Aorta (tissue), 5 donors: ENCODE measurements at regions not wholly inside any gene's neighbourhood (a gene's known extent, or its start where the extent isn't known, plus 50 kb on each side); places are given as distances from the start of the nearest gene placed in this dataset.

Source experiments
- ATAC-seq: fragments of 200-7000 bp; cut with Tn5 transposase; one replicate; pipeline ENCODE4 v1.9.1; 2022; ENCODE audit warnings: moderate library complexity; ENCODE audit not compliant: low FRiP score
- DNase-seq, 2 donors: peaks; one replicate each; pipeline ENCODE4 v3.0.0-alpha.2; 2020
- H3K27ac ChIP-seq, 2 donors: one replicate each; pipeline ENCODE4 v1.5.1; 2013; ENCODE audit warnings: low read length in 2 of 2, mild to moderate bottlenecking in 2 of 2, moderate library complexity in 2 of 2, control low read depth in 1 of 2, inconsistent platforms in 1 of 2, low read depth in 1 of 2
- H3K27me3 ChIP-seq, 2 donors: one replicate each; pipeline ENCODE4 v1.6.1; 2013; ENCODE audit warnings: control low read depth in 1 of 2, low read length in 1 of 2, mild to moderate bottlenecking in 1 of 2, moderate library complexity in 1 of 2; ENCODE audit not compliant: insufficient read depth in 2 of 2, control insufficient read depth in 1 of 2
- H3K36me3 ChIP-seq, 2 donors: one replicate each; pipeline ENCODE4 v1.6.1; 2013; ENCODE audit warnings: control low read depth in 1 of 2, low read length in 1 of 2, mild to moderate bottlenecking in 1 of 2; ENCODE audit not compliant: insufficient read depth in 2 of 2, control insufficient read depth in 1 of 2
- H3K4me1 ChIP-seq, 2 donors: one replicate each; pipeline ENCODE4 v1.6.1; 2013; ENCODE audit warnings: low read length in 2 of 2, control low read depth in 1 of 2, mild to moderate bottlenecking in 1 of 2, moderate library complexity in 1 of 2; ENCODE audit not compliant: insufficient read depth in 2 of 2, control insufficient read depth in 1 of 2
- H3K4me3 ChIP-seq, 2 donors: one replicate each; pipeline ENCODE4 v1.5.1; 2013; ENCODE audit warnings: low read length in 2 of 2, control low read depth in 1 of 2, mild to moderate bottlenecking in 1 of 2
- H3K9me3 ChIP-seq: one replicate; pipeline ENCODE4 v1.6.1; 2013; ENCODE audit warnings: mild to moderate bottlenecking, low read length; ENCODE audit not compliant: control insufficient read depth
- WGBS, 2 donors: extraction: QIAGEN DNeasy Blood & Tissue Kit; methylation state at CpG; one replicate each; pipeline ENCODE4 v1.1.7; 2013; 5-methylcytosine and 5-hydroxymethylcytosine counted together
- intact Hi-C, 2 donors: fragments of 100-400 bp; cut with DNase I; formaldehyde crosslinking; loops; one replicate each; pipeline versions ENCODE4 v1.14.2 to v1.15.0; 2022
- donor health status: healthy with polysubstance abuse.
- donor health status: Bipolar disorder and iron deficiency.
- donor health status: DM: no; HTN: no; CAD: no.
- donor health status: DM: no; HTN: no; CAD: no.
- donor health status: DM: yes; HTN: yes; CAD: no.

DNA sequence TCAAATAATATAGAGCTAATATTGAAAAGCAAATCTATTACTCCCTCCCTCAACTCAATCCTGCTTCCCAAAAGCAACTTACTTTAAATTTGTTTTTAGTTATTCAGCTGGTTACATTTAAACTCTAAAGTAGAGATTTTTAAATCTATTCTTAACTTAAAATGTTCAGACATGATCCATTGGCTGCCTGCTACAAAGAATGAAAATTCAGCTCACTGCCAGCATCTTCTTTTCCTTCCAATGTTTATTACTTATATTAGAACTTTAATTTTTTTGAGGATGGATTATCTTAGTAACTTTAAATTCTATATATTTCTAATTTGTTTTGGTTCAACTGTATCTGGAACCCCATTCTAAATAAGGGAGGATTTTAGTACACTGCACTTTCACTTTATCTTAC is 163.2 kb downstream of the TMEM167A start:
- intact Hi-C loops, result no loop called here
- no peak for ATAC-seq
- H3K4me3 ChIP-seq, result no peak overlapping the region

GRCh38 chr5:82912462-82912861 is 164.7 kb downstream of the TMEM167A start:
- Histone ChIP-seq H3K36me3 (no peaks in the 10 kb centered on the region), H3K27ac (no peak overlapping the region), H3K9me3 (peaks cover 5% of the 10 kb centered on the region), H3K4me3 (no peak overlapping the region), H3K4me1 (no peaks in the 10 kb centered on the region), H3K27me3 (no peaks in the 10 kb centered on the region)
- whole genome bisulfite sequencing, 2 donors, result 94 to 98% methylated on average over 5 of the region's 5 CpGs
- intact Hi-C loops, result no loop called here
- DNase-seq (no peak), ATAC-seq (no peak)

More for the DNA sequence above, 163.2 kb downstream of the TMEM167A start:
- DNase-seq, result no peak
- H3K36me3 ChIP-seq, result no peaks in the 10 kb centered on the region
- no peaks in the 10 kb centered on the region for H3K27me3 ChIP-seq
- no peaks in the 10 kb centered on the region for H3K4me1 ChIP-seq
- H3K9me3 ChIP-seq, result peaks cover 5% of the 10 kb centered on the region
- no peak overlapping the region for H3K27ac ChIP-seq

- Histone ChIP-seq H3K4me1 (no peaks in the 10 kb centered on the region), H3K27ac (no peak overlapping the region), H3K9me3 (peaks cover 3% of the 10 kb centered on the region), H3K27me3 (no peaks in the 10 kb centered on the region), H3K36me3 (no peaks in the 10 kb centered on the region), H3K4me3 (no peak overlapping the region)
- intact Hi-C loops, result no loop called here
- ATAC-seq (no peak), DNase-seq (no peak)
- WGBS, 2 donors, result 80 to 90% methylated on average over 2 of the region's 2 CpGs
Observed at GRCh38 chr5:82911910-82912309, 165.3 kb downstream of the TMEM167A start.

- H3K27ac ChIP-seq, result no peak overlapping the region
- H3K4me1 ChIP-seq, result no peaks in the 10 kb centered on the region
- no peak for DNase-seq
- H3K36me3 ChIP-seq, result no peaks in the 10 kb centered on the region
- intact Hi-C loops, result no loop called here
- ATAC-seq, result no peak
- H3K4me3 ChIP-seq, result no peak overlapping the region
- H3K27me3 ChIP-seq, result no peaks in the 10 kb centered on the region
- H3K9me3 ChIP-seq, result no peaks in the 10 kb centered on the region
Observed at GRCh38 chr5:82910905-82911304, 166.3 kb downstream of the TMEM167A start.

DNA sequence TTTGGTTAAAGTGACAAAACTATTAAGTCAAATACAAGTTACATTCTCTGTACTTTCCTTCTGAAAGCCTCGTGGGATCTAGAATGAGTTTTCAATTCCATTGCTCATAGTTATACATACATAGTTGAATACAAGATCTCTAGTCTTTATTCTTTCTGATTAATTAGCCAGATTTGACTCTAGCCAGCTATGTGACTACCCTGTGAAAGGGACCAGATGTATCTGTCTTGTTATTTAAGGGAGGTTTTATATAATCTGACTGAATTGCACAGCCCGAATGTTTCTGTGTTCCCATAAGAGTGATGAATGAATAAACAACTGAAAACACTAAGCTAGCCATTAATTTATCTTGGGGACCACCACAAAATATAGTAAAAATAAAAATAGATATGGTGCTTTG is 166.7 kb downstream of the TMEM167A start:
- WGBS, 2 donors, result 42 to 50% methylated on average over 2 of the region's 2 CpGs
- intact Hi-C loops, result no loop called here
- no peak overlapping the region for H3K27ac ChIP-seq
- DNase-seq (no peak), ATAC-seq (no peak)
- no peak overlapping the region for H3K4me3 ChIP-seq
- H3K36me3 ChIP-seq, result no peaks in the 10 kb centered on the region
- no peaks in the 10 kb centered on the region for H3K9me3 ChIP-seq
- no peaks in the 10 kb centered on the region for H3K4me1 ChIP-seq
- H3K27me3 ChIP-seq, result no peaks in the 10 kb centered on the region

DNA sequence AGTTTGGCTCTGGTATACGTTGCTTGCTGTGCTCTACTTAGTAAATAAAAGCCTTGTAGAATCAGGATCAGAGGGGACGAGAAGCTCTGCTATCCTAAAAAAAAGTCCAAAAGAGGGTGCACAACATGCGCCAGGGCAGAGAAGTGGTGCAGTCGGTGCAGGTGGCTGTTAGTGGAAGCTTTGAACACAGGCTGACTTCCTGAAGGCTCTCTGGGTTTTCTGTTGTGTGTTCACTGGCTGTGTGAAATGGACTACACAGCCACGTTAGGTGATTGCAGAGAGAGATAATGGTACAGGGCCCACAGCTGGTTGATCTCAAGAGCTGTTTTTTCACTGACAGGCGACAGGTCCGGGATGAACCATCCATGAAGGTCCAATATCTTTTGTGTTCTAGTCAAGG is 167.4 kb downstream of the TMEM167A start:
- DNase-seq (no peak), ATAC-seq (no peak)
- Histone ChIP-seq H3K36me3 (no peaks in the 10 kb centered on the region), H3K4me1 (no peaks in the 10 kb centered on the region), H3K9me3 (no peaks in the 10 kb centered on the region), H3K27me3 (no peaks in the 10 kb centered on the region), H3K27ac (no peak overlapping the region), H3K4me3 (no peak overlapping the region)
- intact Hi-C loops, result no loop called here
- 84 to 85% methylated on average over 7 of the region's 7 CpGs for WGBS, 2 donors

DNA sequence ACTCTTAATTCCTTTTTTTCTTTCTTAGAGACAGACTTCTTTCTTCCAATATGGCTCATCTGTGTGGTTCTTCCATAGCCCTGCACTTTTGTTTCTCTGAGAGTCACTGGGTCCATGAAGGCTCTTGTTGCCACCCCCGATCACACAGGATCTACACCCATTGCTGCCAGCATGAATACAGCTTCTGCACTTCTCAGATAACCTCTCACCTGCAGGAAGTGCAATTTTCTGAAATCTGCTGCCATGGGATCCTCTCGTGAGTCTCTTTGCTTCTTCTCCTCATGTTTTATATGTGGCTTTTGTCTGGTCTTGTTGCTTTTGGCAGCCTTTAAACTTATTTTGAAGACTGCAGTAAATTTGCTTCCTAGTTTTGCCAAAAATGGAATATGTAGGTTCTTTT is 171.2 kb downstream of the TMEM167A start:
- H3K36me3 ChIP-seq, result no peaks in the 10 kb centered on the region
- H3K4me1 ChIP-seq, result no peaks in the 10 kb centered on the region
- DNase-seq (no peak), ATAC-seq (no peak)
- WGBS, 2 donors, result 61 to 64% methylated on average over 2 of the region's 2 CpGs
- no peaks in the 10 kb centered on the region for H3K9me3 ChIP-seq
- intact Hi-C loops, result no loop called here
- H3K27me3 ChIP-seq, result no peaks in the 10 kb centered on the region
- H3K27ac ChIP-seq, result no peak overlapping the region
- H3K4me3 ChIP-seq, result no peak overlapping the region

GRCh38 chr5:82901281-82901888 is 175.8 kb downstream of the TMEM167A start:
- no peaks in the 10 kb centered on the region for H3K27me3 ChIP-seq
- no peak overlapping the region for H3K27ac ChIP-seq
- H3K4me3 ChIP-seq, result no peak overlapping the region
- H3K9me3 ChIP-seq, result no peaks in the 10 kb centered on the region
- ATAC-seq, result no peak
- 91 to 99% methylated on average over 1 of the region's 1 CpG for WGBS, 2 donors
- intact Hi-C loops, result no loop called here
- no peaks in the 10 kb centered on the region for H3K4me1 ChIP-seq
- no peak for DNase-seq
- no peaks in the 10 kb centered on the region for H3K36me3 ChIP-seq

DNA sequence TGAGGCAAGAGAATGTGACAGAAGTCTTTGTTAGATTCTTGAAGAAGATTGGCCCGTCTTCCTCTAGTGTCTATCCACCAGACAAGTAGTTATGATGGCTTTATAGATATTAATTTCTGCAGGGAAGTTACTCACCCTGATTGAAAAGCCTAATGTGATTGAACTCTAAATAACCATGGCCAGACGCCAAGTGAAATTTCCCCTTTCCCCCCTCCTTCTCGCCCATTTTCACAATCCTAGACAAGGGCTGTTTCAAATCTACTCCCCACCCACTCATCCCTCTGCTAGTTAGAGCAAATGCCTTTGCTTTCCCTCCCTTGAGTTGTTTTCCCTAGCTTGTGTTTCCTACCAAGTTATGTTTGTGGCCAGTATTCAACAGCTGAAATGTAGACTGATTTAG is 182.5 kb downstream of the TMEM167A start:
- intact Hi-C loops, result no loop called here
- WGBS, 2 donors, result 34 to 39% methylated on average over 3 of the region's 3 CpGs
- Histone ChIP-seq H3K27me3 (no peaks in the 10 kb centered on the region), H3K36me3 (no peaks in the 10 kb centered on the region), H3K4me1 (no peaks in the 10 kb centered on the region), H3K4me3 (no peak overlapping the region), H3K27ac (no peak overlapping the region), H3K9me3 (no peaks in the 10 kb centered on the region)
- DNase-seq, result no peak
- ATAC-seq, result no peak
